GM23338 (cell line): ENCODE measurements at regions not wholly inside any gene's neighbourhood (a gene's known extent, or its start where the extent isn't known, plus 50 kb on each side); places are given as distances from the start of the nearest gene placed in this dataset.

Experiments used
- CREB1 ChIP-seq: fragments of 250-450 bp; sonication (Bioruptor Pico); IDR thresholded peaks from 2 replicates; pipeline ENCODE4 v1.5.0; 2020; ENCODE audit warnings: low read depth, mild to moderate bottlenecking, moderate library complexity
- POLR2AphosphoS5 ChIP-seq: IDR thresholded peaks from 2 replicates; pipeline ENCODE4 v1.6.1; 2016; ENCODE audit warnings: antibody characterized with exemption, low read depth
- TF ChIP-seq, protein P1 (sequence below), 2 experiments: fragments of 200-600 bp in 1 of 2; sonication (generic) in 1 of 2; conservative IDR thresholded peaks; 2 replicates each; pipeline versions ENCODE4 v1.5.1 to v1.6.1; 2016 to 2017; ENCODE audit warnings: antibody characterized with exemption in 2 of 2, low read depth in 2 of 2, mild to moderate bottlenecking in 2 of 2, moderate library complexity in 1 of 2

DNA sequence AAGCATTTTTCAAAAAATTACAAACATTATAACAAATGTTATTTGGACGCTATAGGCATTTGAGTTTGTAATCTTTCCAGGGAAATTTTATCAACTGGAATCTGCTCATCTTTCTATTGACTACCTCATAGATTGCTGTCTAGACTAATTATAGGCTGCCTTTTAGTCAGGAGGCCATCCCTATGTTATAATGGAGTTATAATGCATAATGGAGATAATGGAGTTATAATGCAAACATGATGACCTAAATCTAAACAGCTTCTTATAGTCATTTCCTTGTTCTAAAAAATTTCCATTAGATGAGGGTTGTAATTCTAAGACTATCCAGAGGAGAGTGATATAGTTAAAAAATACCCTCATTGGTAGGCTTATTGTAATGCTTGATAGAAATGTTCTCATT, 226.4 kb downstream of the SI start:
- TF ChIP-seq, protein P1, sequence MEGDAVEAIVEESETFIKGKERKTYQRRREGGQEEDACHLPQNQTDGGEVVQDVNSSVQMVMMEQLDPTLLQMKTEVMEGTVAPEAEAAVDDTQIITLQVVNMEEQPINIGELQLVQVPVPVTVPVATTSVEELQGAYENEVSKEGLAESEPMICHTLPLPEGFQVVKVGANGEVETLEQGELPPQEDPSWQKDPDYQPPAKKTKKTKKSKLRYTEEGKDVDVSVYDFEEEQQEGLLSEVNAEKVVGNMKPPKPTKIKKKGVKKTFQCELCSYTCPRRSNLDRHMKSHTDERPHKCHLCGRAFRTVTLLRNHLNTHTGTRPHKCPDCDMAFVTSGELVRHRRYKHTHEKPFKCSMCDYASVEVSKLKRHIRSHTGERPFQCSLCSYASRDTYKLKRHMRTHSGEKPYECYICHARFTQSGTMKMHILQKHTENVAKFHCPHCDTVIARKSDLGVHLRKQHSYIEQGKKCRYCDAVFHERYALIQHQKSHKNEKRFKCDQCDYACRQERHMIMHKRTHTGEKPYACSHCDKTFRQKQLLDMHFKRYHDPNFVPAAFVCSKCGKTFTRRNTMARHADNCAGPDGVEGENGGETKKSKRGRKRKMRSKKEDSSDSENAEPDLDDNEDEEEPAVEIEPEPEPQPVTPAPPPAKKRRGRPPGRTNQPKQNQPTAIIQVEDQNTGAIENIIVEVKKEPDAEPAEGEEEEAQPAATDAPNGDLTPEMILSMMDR (conservative IDR thresholded peaks at IDR 0.05; ENCODE audit: low read depth in 2 of 2), result no peak
- TF ChIP-seq POLR2AphosphoS5 (no peak), CREB1 (no peak)
